Amniotic stem cell (primary cell): ENCODE measurements at regions not wholly inside any gene's neighbourhood (a gene's known extent, or its start where the extent isn't known, plus 50 kb on each side); places are given as distances from the start of the nearest gene placed in this dataset.

Experiments used
- DNase-seq: peaks from one replicate; lab custom pipeline; 2025; lab: John Stamatoyannopoulos, UW

GRCh38 chr7:18315241-18315640, 180.3 kb upstream of the HDAC9 start:
- DNase-seq = no peak

- DNase-seq = no peak
Measured at GRCh38 chr7:18317941-18318340, 177.6 kb upstream of the HDAC9 start.

- DNase-seq = no peak
Measured at GRCh38 chr7:18320422-18320821, 175.1 kb upstream of the HDAC9 start.

GRCh38 chr7:18320971-18321567, 174.5 kb upstream of the HDAC9 start:
- peak; percentile 23 for DNase-seq

GRCh38 chr7:18330548-18330947, 165.0 kb upstream of the HDAC9 start:
- DNase-seq = no peak

GRCh38 chr7:18336626-18337025, 158.9 kb upstream of the HDAC9 start:
- DNase-seq = no peak

GRCh38 chr7:18337048-18337809, 158.3 kb upstream of the HDAC9 start:
- no peak for DNase-seq

- no peak for DNase-seq
Measured at GRCh38 chr7:18338910-18339523, 156.5 kb upstream of the HDAC9 start.

GRCh38 chr7:18341756-18342155, 153.8 kb upstream of the HDAC9 start:
- no peak for DNase-seq

GRCh38 chr7:18343047-18343446, 152.5 kb upstream of the HDAC9 start:
- DNase-seq = no peak

- no peak for DNase-seq
Measured at GRCh38 chr7:18344536-18344935, 151.0 kb upstream of the HDAC9 start.

GRCh38 chr7:18345641-18346234, 149.8 kb upstream of the HDAC9 start:
- no peak for DNase-seq

- DNase-seq = no peak
Measured at GRCh38 chr7:18347170-18347569, 148.4 kb upstream of the HDAC9 start.

- no peak for DNase-seq
Measured at GRCh38 chr7:18350678-18351077, 144.9 kb upstream of the HDAC9 start.

- no peak for DNase-seq
Measured at GRCh38 chr7:18352339-18353255, 143.0 kb upstream of the HDAC9 start.

- DNase-seq = no peak
Measured at GRCh38 chr7:18353339-18353738, 142.2 kb upstream of the HDAC9 start.

- DNase-seq = no peak
Measured at GRCh38 chr7:18354108-18355085, 141.2 kb upstream of the HDAC9 start.

GRCh38 chr7:18356191-18356645, 139.3 kb upstream of the HDAC9 start:
- no peak for DNase-seq

- no peak for DNase-seq
Measured at GRCh38 chr7:18357691-18358090, 137.9 kb upstream of the HDAC9 start.

GRCh38 chr7:18361756-18362155, 133.8 kb upstream of the HDAC9 start:
- DNase-seq = no peak
